ENCODE measurements at regions not wholly inside any gene's neighbourhood (a gene's known extent, or its start where the extent isn't known, plus 50 kb on each side); places are given as distances from the start of the nearest gene placed in this dataset.

- CTCF ChIA-PET (ENCODE audit: low intra/inter-chr PET ratio), result no interaction called here
- BruUV-seq (replicated peaks), result no TSS peak
- TF ChIP-seq TRIM24 (IDR thresholded peaks at IDR 0.05) (no peak), HEY1 (CRISPR knock-in tag; IDR thresholded peaks at IDR 0.05; ENCODE audit: borderline replicate concordance) (no peak), NFATC3 (IDR thresholded peaks at IDR 0.05) (no peak), ZNF3 (CRISPR knock-in tag; IDR thresholded peaks at IDR 0.05) (no peak), GATAD2B (IDR thresholded peaks at IDR 0.05; ENCODE audit: borderline replicate concordance) (no peak), MEIS2 (IDR thresholded peaks at IDR 0.05; ENCODE audit: partially characterized antibody) (peak; percentile 32), HOXB6 (CRISPR knock-in tag; IDR thresholded peaks at IDR 0.05; ENCODE audit: borderline replicate concordance) (no peak), ZFP36 (IDR thresholded peaks at IDR 0.05; ENCODE audit: low read depth, low read length, partially characterized antibody) (no peak), ZNF583 (CRISPR knock-in tag; IDR thresholded peaks at IDR 0.05) (no peak), CBX5 (IDR thresholded peaks at IDR 0.05; ENCODE audit: borderline replicate concordance, low read depth) (no peak), ZBTB2 (IDR thresholded peaks at IDR 0.05) (no peak), IRF9 (tag; IDR thresholded peaks at IDR 0.05) (no peak), CBFA2T3 (IDR thresholded peaks at IDR 0.05) (no peak), HLTF (IDR thresholded peaks at IDR 0.05) (no peak), SMAD2 (IDR thresholded peaks at IDR 0.05; ENCODE audit: low read depth, low read length) (no peak), SETDB1 (IDR thresholded peaks at IDR 0.05; ENCODE audit: low read length) (no peak), POLR3G (IDR thresholded peaks at IDR 0.05; ENCODE audit: extremely low read depth, insufficient read length, insufficient replicate concordance) (no peak), NELFE (IDR thresholded peaks at IDR 0.05; ENCODE audit: insufficient read depth, insufficient read length) (no peak), ID3 (CRISPR knock-in tag; IDR thresholded peaks at IDR 0.05) (no peak), ID3 (tag; IDR thresholded peaks at IDR 0.05) (no peak), ZNF507 (tag; conservative IDR thresholded peaks at IDR 0.05) (no peak), GABPB2 (CRISPR knock-in tag; conservative IDR thresholded peaks at IDR 0.05) (no peak)
Measured at GRCh38 chr11:62061356-62062222, 62.2 kb upstream of the INCENP start.

More at GRCh38 chr11:62061356-62062222, 62.2 kb upstream of the INCENP start:
- in situ Hi-C loops (cut with MboI) (no loop called here), intact Hi-C loops (cut with micrococcal nuclease) (no loop called here)
- FAIRE-seq, result no peak
- Histone ChIP-seq H3K79me2 (ENCODE audit: control insufficient read depth, insufficient read depth, low read length) (no peaks in the 10 kb centered on the region), H3K27me3 (ENCODE audit: control insufficient read depth in 2 of 2, insufficient read depth in 2 of 2, low read length in 2 of 2) (no peaks in the 10 kb centered on the region), H3K4me3 (no peak overlapping the region), H3K9ac (ENCODE audit: insufficient read depth in 1 of 2, low read depth in 2 of 2, low read length in 2 of 2) (no peak overlapping the region), H3K27ac (ENCODE audit: extremely low read depth, low read depth, low read length) (no peak overlapping the region), H3K9me1 (ENCODE audit: control insufficient read depth, insufficient read depth, low read length) (no peaks in the 10 kb centered on the region), H2AFZ (ENCODE audit: low read depth, low read length) (0 out of 2 replicates have a peak overlapping the region, but pooled peaks have one; percentile 35), H3K9me3 (replicated peaks; ENCODE audit: control insufficient read depth, insufficient read depth, low read depth, low read length) (no peaks in the 10 kb centered on the region), H3K4me2 (ENCODE audit: insufficient read depth, low read length) (no peak overlapping the region), H4K20me1 (replicated peaks; ENCODE audit: control insufficient read depth, insufficient read depth, low read length) (no peaks in the 10 kb centered on the region), H3K36me3 (ENCODE audit: control insufficient read depth, insufficient read depth, low read length) (no peaks in the 10 kb centered on the region), H3K4me1 (replicated peaks in 1 of 2; ENCODE audit: control insufficient read depth in 2 of 2, insufficient read depth in 2 of 2, low read length in 2 of 2) (0 out of 5 replicates have a peak, but pooled peaks cover 0 to 3% of the 10 kb centered on the region in 2 experiments)
- no peak for ATAC-seq
- POLR2A ChIA-PET, result interaction anchor here (0.7 to 1.9 kb wide), 4 partner anchors 94 to 478 kb away, joined by 3 to 4 read pairs (median 3); no protein-coding TSS in a partner anchor
- DNase-seq (ENCODE audit: extremely low read depth in 1 of 4, low spot score in 3 of 4), result no peak
- 57% methylated on average over 11 of the region's 11 CpGs for WGBS (ENCODE audit: insufficient coverage, low coverage, missing lambda C conversion rate)
